Activated naive CD4-positive, alpha-beta T cell treated with anti-CD3 and anti-CD28 coated beads, Interleukin-2, amount 50 U/mL, for 24 hours (primary cell): ENCODE measurements at regions not wholly inside any gene's neighbourhood (a gene's known extent, or its start where the extent isn't known, plus 50 kb on each side); places are given as distances from the start of the nearest gene placed in this dataset.
A peak's percentile ranks its signal among the peaks of the same experiment; 100 is the strongest.

ENCODE experiments used
- H3K27ac Mint-ChIP-seq: one replicate; pipeline ENCODE4 v1.8.0; 2021; ENCODE audit warnings: mild to moderate bottlenecking, mixed read lengths
- H3K27me3 Mint-ChIP-seq: one replicate; pipeline ENCODE4 v1.8.0; 2021; ENCODE audit warnings: mixed read lengths
- H3K36me3 Mint-ChIP-seq: one replicate; pipeline ENCODE4 v1.8.0; 2021; ENCODE audit warnings: mixed read lengths
- H3K4me1 Mint-ChIP-seq: one replicate; pipeline ENCODE4 v1.8.0; 2021; ENCODE audit warnings: mixed read lengths
- H3K4me3 Mint-ChIP-seq: one replicate; pipeline ENCODE4 v1.8.0; 2021; ENCODE audit warnings: mild to moderate bottlenecking, mixed read lengths
- H3K9me3 Mint-ChIP-seq: one replicate; pipeline ENCODE4 v1.8.0; 2021; ENCODE audit warnings: mixed read lengths

GRCh38 chr10:58048936-58049335 is 218.8 kb downstream of the IPMK start:
- Mint-ChIP-seq H3K4me3 (no peak overlapping the region), H3K9me3 (no peaks in the 10 kb centered on the region), H3K27me3 (peaks cover 1% of the 10 kb centered on the region), H3K36me3 (no peaks in the 10 kb centered on the region), H3K27ac (no peak overlapping the region), H3K4me1 (no peaks in the 10 kb centered on the region)

GRCh38 chr10:58044072-58044471 is 223.6 kb downstream of the IPMK start:
- no peaks in the 10 kb centered on the region for H3K4me1 Mint-ChIP-seq
- H3K27me3 Mint-ChIP-seq, result peaks cover 2% of the 10 kb centered on the region

GRCh38 chr10:58041901-58042300 is 225.8 kb downstream of the IPMK start:
- H3K27me3 Mint-ChIP-seq, result peaks cover 2% of the 10 kb centered on the region
- no peak overlapping the region for H3K27ac Mint-ChIP-seq
- peaks cover 9% of the 10 kb centered on the region for H3K9me3 Mint-ChIP-seq
- no peaks in the 10 kb centered on the region for H3K4me1 Mint-ChIP-seq
- no peaks in the 10 kb centered on the region for H3K36me3 Mint-ChIP-seq
- no peak overlapping the region for H3K4me3 Mint-ChIP-seq

More at GRCh38 chr10:58044072-58044471, 223.6 kb downstream of the IPMK start:
- H3K27ac Mint-ChIP-seq, result no peak overlapping the region
- H3K4me3 Mint-ChIP-seq, result no peak overlapping the region
- H3K9me3 Mint-ChIP-seq, result peaks cover 9% of the 10 kb centered on the region
- H3K36me3 Mint-ChIP-seq, result no peaks in the 10 kb centered on the region

- no peak overlapping the region for H3K4me3 Mint-ChIP-seq
- no peaks in the 10 kb centered on the region for H3K36me3 Mint-ChIP-seq
- no peak overlapping the region for H3K27ac Mint-ChIP-seq
- H3K4me1 Mint-ChIP-seq, result no peaks in the 10 kb centered on the region
- H3K27me3 Mint-ChIP-seq, result no peaks in the 10 kb centered on the region
- H3K9me3 Mint-ChIP-seq, result peaks cover 12% of the 10 kb centered on the region
These were observed 237.5 kb downstream of the IPMK start for GRCh38 chr10:58030208-58030607.

- H3K4me3 Mint-ChIP-seq, result no peak overlapping the region
- peaks cover 5% of the 10 kb centered on the region for H3K9me3 Mint-ChIP-seq
- H3K27ac Mint-ChIP-seq, result no peak overlapping the region
- no peaks in the 10 kb centered on the region for H3K4me1 Mint-ChIP-seq
- H3K36me3 Mint-ChIP-seq, result no peaks in the 10 kb centered on the region
- H3K27me3 Mint-ChIP-seq, result no peaks in the 10 kb centered on the region
These were observed 238.9 kb downstream of the IPMK start for GRCh38 chr10:58028597-58029366.

- no peak overlapping the region for H3K27ac Mint-ChIP-seq
- no peaks in the 10 kb centered on the region for H3K4me1 Mint-ChIP-seq
- H3K27me3 Mint-ChIP-seq, result no peaks in the 10 kb centered on the region
- no peak overlapping the region for H3K4me3 Mint-ChIP-seq
- H3K9me3 Mint-ChIP-seq, result peaks cover 10% of the 10 kb centered on the region
- no peaks in the 10 kb centered on the region for H3K36me3 Mint-ChIP-seq
These were observed 240.3 kb downstream of the IPMK start for GRCh38 chr10:58027426-58027825.

- H3K4me1 Mint-ChIP-seq, result no peaks in the 10 kb centered on the region
- no peak overlapping the region for H3K4me3 Mint-ChIP-seq
- no peak overlapping the region for H3K27ac Mint-ChIP-seq
- no peaks in the 10 kb centered on the region for H3K27me3 Mint-ChIP-seq
- peaks cover 10% of the 10 kb centered on the region for H3K9me3 Mint-ChIP-seq
- no peaks in the 10 kb centered on the region for H3K36me3 Mint-ChIP-seq
These were observed 241.7 kb downstream of the IPMK start for GRCh38 chr10:58026036-58026435.

GRCh38 chr10:58023341-58024073 is 244.2 kb downstream of the IPMK start:
- H3K27me3 Mint-ChIP-seq, result no peaks in the 10 kb centered on the region

GRCh38 chr10:58019863-58020537 is 247.7 kb downstream of the IPMK start:
- peaks cover 5% of the 10 kb centered on the region for H3K9me3 Mint-ChIP-seq

More at GRCh38 chr10:58023341-58024073, 244.2 kb downstream of the IPMK start:
- Mint-ChIP-seq H3K4me3 (no peak overlapping the region), H3K36me3 (no peaks in the 10 kb centered on the region), H3K4me1 (no peaks in the 10 kb centered on the region), H3K9me3 (peaks cover 10% of the 10 kb centered on the region), H3K27ac (no peak overlapping the region)

GRCh38 chr10:58017719-58018367 is 249.9 kb downstream of the IPMK start:
- Mint-ChIP-seq H3K27ac (peak overlapping the region; percentile 25), H3K4me3 (no peak overlapping the region), H3K9me3 (peaks cover 3% of the 10 kb centered on the region)

More at GRCh38 chr10:58019863-58020537, 247.7 kb downstream of the IPMK start:
- Mint-ChIP-seq H3K27me3 (peaks cover 2% of the 10 kb centered on the region), H3K4me3 (no peak overlapping the region), H3K36me3 (no peaks in the 10 kb centered on the region), H3K27ac (no peak overlapping the region), H3K4me1 (no peaks in the 10 kb centered on the region)

GRCh38 chr10:58016614-58017013 is 251.1 kb downstream of the IPMK start:
- no peaks in the 10 kb centered on the region for H3K36me3 Mint-ChIP-seq
- H3K4me3 Mint-ChIP-seq, result no peak overlapping the region
- H3K27me3 Mint-ChIP-seq, result peaks cover 4% of the 10 kb centered on the region
- no peak overlapping the region for H3K27ac Mint-ChIP-seq
- no peaks in the 10 kb centered on the region for H3K9me3 Mint-ChIP-seq
- H3K4me1 Mint-ChIP-seq, result no peaks in the 10 kb centered on the region

More at GRCh38 chr10:58017719-58018367, 249.9 kb downstream of the IPMK start:
- H3K36me3 Mint-ChIP-seq, result no peaks in the 10 kb centered on the region
- peaks cover 4% of the 10 kb centered on the region for H3K27me3 Mint-ChIP-seq
- no peaks in the 10 kb centered on the region for H3K4me1 Mint-ChIP-seq

- Mint-ChIP-seq H3K4me1 (no peaks in the 10 kb centered on the region), H3K36me3 (no peaks in the 10 kb centered on the region), H3K4me3 (no peak overlapping the region), H3K27ac (no peak overlapping the region), H3K27me3 (peaks cover 4% of the 10 kb centered on the region), H3K9me3 (no peaks in the 10 kb centered on the region)
These were observed 253.3 kb downstream of the IPMK start for GRCh38 chr10:58014436-58014835.

- Mint-ChIP-seq H3K4me1 (no peaks in the 10 kb centered on the region), H3K4me3 (no peak overlapping the region), H3K27ac (no peak overlapping the region), H3K36me3 (no peaks in the 10 kb centered on the region), H3K27me3 (peaks cover 4% of the 10 kb centered on the region), H3K9me3 (no peaks in the 10 kb centered on the region)
These were observed 254.3 kb downstream of the IPMK start for GRCh38 chr10:58013406-58013805.

- no peak overlapping the region for H3K4me3 Mint-ChIP-seq
- H3K27me3 Mint-ChIP-seq, result peaks cover 4% of the 10 kb centered on the region
- no peaks in the 10 kb centered on the region for H3K4me1 Mint-ChIP-seq
- H3K27ac Mint-ChIP-seq, result no peak overlapping the region
- H3K36me3 Mint-ChIP-seq, result no peaks in the 10 kb centered on the region
- no peaks in the 10 kb centered on the region for H3K9me3 Mint-ChIP-seq
These were observed 257.5 kb downstream of the IPMK start for GRCh38 chr10:58010073-58010702.

- no peak overlapping the region for H3K4me3 Mint-ChIP-seq
- H3K27me3 Mint-ChIP-seq, result no peaks in the 10 kb centered on the region
- H3K36me3 Mint-ChIP-seq, result no peaks in the 10 kb centered on the region
- no peak overlapping the region for H3K27ac Mint-ChIP-seq
- no peaks in the 10 kb centered on the region for H3K4me1 Mint-ChIP-seq
- H3K9me3 Mint-ChIP-seq, result no peaks in the 10 kb centered on the region
These were observed 263.7 kb downstream of the IPMK start for GRCh38 chr10:58003945-58004344.
